GM19467 (cell line): ENCODE measurements at regions not wholly inside any gene's neighbourhood (a gene's known extent, or its start where the extent isn't known, plus 50 kb on each side); places are given as distances from the start of the nearest gene placed in this dataset.
"Not testable (repeated sequence)": the region's sequence is repeated elsewhere in the genome, so short reads cannot be mapped to it uniquely, and the experiment has no call there.

Source experiments
- ATAC-seq: cut with Tn5 transposase; IDR thresholded peaks from one replicate; pipeline ENCODE4 v1.9.1; 2021; ENCODE audit warnings: mild to moderate bottlenecking, moderate library complexity; ENCODE audit not compliant: unreplicated experiment

GRCh38 chr13:33410619-33411018 is 125.1 kb upstream of the STARD13 start:
- no peak for ATAC-seq

DNA sequence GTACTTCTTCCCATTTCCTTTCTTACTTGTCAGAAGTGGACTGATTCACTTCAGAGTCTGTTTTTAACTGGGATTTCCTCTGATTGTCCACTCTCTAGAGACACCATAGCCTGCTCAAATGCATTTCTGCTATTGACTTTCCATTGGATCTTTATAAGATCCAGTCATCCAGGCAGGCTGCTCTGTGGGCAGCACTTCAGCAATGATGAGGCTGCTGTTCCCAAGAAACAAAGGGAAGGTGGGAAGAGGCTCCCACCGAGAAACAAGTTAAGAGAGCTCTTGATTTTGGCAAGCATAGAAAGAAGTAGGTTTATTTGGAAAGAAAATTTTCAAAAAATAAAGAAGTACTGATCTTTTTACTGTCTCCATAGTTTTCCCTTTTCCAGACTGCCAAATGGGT is 125.8 kb upstream of the STARD13 start:
- ATAC-seq = no peak

DNA sequence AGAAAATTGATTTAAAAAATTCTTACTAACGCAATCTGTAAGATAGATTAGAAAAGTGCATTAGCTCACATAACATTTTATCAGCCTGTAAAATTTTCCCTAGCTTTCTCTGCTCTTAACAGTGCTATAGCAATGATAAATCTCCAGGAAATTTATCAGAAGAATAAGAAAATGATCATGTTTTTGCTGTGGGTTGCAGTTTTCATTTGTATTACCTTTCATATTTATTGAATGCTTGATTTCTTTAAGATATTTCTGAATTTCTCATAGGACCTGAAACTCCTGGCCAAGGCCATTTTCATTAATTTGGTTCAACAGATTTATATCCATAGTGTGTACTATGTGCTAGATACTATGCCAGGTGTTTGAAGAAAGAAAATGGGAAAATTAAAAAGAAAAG is 130.3 kb upstream of the STARD13 start:
- ATAC-seq = no peak

DNA sequence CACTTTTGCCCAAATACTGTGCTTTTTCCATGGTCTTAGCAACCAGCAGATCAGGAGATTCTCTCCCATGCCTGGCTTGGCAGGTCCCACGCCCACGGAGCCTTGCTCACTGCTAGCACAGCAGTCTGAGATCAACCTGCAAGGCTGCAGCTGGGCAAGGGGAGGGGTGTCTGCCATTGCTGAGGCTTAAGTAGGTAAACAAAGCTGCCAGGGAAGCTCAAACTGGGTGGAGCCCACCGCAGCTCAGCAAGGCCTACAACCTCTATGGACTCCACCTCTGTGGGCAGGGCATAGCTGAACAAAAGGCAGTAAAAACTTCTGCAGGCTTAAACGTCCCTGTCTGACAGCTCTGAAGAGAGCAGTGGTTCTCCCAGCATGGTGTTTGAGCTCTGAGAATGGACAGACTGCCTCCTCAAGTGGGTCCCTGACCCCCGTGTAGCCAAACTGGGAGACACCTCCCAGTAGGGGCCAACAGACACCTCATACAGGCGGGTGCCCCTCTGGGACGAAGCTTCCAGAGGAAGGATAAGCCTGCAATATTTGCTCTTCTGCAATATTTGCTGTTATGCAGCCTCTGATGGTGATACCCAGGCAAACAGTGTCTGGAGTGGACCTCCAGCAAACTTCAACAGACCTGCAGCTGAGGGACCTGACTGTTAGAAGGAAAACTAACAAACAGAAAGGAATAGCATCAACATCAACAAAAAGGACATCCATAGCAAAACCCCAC is 132.8 kb upstream of the STARD13 start:
- not testable (repeated sequence) for ATAC-seq

DNA sequence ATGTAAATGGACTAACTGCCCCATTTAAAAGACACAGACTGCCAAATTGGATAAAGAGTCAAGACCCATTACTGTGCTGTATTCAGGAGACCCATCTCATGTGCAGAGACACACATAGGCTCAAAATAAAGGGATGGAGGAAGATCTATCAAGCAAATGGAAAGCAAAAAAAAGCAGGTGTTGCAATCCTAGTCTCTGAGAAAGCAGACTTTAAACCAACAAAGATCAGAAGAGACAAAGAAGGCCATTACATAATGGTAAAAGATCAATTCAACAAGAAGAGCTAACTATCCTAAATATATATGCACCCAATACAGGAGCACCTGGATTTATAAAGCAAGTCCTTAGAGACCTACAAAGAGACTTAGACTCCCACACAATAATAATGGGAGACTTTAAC is 134.6 kb upstream of the STARD13 start:
- not testable (repeated sequence) for ATAC-seq

- ATAC-seq = no peak
Observed at GRCh38 chr13:33426131-33426530, 140.6 kb upstream of the STARD13 start.

GRCh38 chr13:33433316-33433715 is 147.8 kb upstream of the STARD13 start:
- ATAC-seq = no peak

DNA sequence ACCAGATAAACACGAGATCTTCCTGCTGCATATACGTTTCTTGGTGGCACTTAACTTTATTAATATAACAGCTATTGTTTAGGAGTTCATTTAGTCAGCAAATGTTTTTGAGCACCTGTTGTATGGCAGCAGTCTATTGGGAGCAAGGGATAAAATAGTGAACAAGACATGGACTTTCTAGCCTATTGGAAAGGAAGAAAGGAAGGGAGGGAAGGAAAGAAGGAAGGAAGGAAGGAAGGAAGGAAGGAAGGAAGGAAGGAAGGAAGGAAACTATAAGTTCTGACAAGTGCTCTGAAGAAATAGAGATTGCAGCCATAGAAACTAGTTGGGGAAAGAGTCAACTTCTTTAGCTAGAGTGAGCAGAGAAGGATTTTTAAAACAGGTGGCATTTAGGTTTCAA is 149.1 kb upstream of the STARD13 start:
- no peak for ATAC-seq

- no peak for ATAC-seq
Observed at GRCh38 chr13:33435207-33435606, 149.7 kb upstream of the STARD13 start.

DNA sequence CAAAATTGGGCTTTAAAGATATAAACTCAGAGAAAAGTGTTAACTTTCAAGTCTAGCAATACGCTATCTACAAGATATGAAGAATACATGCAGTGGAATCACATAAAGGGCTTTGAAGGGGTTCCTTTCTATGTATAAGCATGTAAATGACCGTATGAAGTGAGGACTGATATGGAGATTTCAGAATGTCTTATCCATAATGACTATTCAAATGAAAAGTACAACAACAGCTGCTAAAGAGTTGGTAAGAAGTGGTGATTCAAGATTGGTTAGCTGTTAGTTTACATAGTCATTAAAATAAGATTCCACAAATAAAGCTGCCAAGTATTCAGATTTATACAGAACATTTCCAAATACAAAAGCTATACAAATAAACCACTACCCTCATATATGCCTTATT is 153.4 kb upstream of the STARD13 start:
- no peak for ATAC-seq

DNA sequence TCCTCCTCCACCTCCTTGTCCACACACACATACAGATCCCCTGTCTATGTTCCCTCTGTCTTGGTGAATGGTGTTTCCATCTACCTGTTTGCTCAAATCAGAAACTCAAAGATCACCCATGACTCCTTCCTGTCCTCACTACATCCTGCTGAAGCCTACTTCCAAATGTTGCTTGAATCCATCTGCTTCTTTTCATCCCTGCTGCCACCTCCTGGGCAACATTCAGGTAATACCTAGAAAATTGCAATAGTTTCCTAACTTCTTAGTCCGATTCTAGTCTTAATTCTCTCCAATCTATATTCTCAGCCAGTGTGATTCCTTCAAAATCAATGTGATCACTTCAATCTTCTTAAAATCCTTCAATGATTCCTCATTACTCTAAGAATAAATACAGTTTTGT is 155.5 kb upstream of the STARD13 start:
- ATAC-seq = no peak

- no peak for ATAC-seq
Observed at GRCh38 chr13:33445024-33445423, 159.5 kb upstream of the STARD13 start.

- no peak for ATAC-seq
Observed at GRCh38 chr13:33445476-33445875, 159.9 kb upstream of the STARD13 start.

DNA sequence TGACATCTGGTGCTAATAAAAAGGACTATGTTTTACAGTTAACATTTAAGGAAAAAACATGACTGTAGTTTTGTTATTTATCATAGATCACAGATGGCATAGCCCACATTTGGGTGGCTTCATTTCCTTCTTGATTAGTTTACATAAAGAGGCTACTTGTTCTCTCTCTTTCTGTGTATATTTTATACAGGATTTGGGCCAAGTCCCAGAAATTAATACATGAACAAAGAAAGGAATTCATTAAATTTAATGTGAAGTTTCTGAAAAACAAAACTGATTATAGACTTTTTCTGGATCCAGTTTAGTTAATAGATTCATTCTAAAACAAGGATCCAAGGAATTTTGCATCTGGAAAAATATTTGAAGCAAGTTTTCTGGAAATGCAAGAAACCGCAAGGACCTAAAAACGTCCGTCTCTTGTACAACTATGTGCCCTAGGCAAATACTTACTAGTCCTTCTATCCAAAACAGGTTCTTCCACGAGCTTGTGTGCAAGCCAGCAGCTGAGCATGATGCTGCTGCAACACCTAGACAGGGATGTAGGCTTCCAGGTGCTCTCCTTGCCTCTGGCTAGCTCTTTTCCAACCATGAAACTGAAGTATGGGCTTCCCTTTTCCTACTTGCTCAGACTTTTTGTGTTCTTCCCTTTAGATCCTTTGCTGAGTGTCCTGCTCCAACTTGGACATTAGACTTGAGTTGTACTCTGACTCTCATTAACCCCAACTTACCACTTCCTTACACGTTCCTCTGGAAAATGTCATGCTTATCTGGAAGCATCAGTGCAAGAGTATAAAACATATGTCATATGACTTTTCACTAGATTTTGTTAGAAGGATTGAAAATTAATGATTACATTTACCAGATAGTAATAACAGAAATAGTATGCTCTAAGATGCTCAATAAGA is 161.5 kb upstream of the STARD13 start:
- no peak for ATAC-seq

- ATAC-seq = no peak
Observed at GRCh38 chr13:33448889-33449288, 163.3 kb upstream of the STARD13 start.

- no peak for ATAC-seq
Observed at GRCh38 chr13:33450956-33451709, 165.6 kb upstream of the STARD13 start.

- ATAC-seq = no peak
Observed at GRCh38 chr13:33452873-33453517, 167.4 kb upstream of the STARD13 start.

DNA sequence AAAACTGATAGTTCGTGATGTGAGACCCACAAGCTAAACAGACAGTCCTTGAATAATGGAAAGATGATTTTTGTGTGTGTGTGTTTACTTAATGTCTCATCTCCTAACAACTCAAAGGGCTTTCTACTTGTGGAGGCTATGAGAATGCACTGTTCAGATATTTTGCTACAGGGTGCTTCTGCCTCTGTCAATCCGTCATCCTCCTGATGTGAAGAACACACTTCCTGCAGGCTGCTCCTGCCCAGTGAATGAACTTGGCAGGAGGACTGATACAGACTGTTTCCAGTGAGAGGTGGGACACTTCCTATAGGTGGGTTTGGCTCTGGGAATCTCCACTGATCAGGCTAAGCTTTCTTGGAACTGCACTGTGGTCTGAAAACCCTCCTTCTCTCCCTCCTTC is 168.4 kb upstream of the STARD13 start:
- no peak for ATAC-seq

DNA sequence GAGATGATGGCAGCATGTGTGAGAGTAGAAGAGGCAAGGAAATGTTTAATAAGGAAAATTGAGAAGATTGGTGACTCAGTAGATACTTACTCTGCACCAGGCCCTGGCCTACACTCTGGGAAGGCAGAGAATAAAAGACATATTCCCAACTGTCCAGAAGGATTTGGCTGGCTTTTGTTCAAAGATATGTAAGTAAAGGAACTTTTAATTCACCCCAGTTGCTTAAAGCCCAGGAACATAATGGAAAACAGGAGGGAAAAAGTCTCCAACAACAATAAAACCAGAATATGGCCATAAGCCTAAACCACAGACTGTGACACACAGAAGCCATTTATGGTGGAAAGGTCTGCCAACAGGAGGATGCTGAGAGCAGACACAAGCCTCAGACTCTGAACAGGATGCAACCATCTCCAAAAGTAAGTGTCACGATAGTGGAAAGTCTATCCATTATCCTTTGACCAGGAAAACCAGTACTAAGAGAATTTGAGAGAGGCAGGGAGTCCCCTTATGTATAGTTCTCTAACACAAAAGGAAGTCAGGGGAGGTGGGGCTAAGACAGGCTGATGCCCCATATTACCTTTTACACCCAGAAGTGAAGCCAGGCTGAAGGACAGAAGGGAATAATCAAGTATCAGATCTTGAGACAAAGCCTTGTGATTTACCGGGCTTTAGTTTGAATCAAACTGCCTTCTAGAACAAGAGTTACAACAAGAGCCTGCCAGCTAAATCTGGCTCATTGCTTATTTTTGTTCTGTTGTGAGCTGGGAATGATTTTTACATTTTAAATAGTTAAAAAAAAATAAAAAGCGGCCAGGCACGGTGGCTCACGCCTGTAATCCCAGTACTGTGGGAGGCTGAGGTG is 169.5 kb upstream of the STARD13 start:
- no peak for ATAC-seq

GRCh38 chr13:33459702-33460101 is 174.1 kb upstream of the STARD13 start:
- ATAC-seq = no peak
